GM19328 (cell line): ENCODE measurements at regions not wholly inside any gene's neighbourhood (a gene's known extent, or its start where the extent isn't known, plus 50 kb on each side); places are given as distances from the start of the nearest gene placed in this dataset.

Source experiments
- ATAC-seq: cut with Tn5 transposase; IDR thresholded peaks from one replicate; pipeline ENCODE4 v1.9.1; 2021; ENCODE audit warnings: mild to moderate bottlenecking, moderate library complexity; ENCODE audit not compliant: unreplicated experiment

DNA sequence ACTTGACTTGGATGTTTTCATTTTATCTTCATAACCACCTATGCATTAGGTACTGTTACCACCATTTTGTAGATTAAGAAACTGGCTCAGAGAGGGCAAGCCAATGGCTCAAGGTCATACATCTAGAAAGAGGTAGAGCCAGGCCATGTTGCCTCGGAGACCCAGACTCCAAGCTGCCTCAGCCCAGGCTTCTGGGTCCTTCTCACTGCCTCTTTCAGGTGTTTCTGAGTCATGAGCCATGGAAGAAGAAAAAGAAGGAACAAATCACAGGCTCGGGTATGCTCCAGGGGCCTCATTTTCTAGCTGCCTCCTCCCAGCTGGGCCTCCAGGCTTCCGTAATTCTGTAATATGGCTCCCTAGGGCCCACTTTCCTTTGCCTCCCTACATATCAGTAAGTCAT, 226.5 kb upstream of the TOPAZ1 start:
- ATAC-seq = no peak

DNA sequence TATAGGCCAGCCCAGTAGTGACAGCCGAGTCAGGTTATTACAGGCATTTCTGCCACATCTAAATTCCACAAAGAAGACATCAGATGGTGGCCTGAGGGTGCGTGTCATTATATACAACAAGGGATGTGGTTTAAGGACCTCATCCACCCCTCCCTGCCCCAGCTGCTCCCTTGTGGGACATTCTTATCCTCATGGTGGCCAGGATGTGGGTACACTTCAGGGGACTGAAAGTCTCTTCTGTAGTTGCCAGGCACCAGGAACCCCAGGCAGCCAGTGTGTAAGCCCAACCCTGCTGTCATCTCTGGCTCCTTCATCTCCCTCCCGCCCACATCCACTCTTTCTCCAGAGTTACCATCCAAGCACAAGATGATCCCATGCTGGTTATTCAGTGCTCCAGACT, 224.9 kb upstream of the TOPAZ1 start:
- ATAC-seq = no peak

DNA sequence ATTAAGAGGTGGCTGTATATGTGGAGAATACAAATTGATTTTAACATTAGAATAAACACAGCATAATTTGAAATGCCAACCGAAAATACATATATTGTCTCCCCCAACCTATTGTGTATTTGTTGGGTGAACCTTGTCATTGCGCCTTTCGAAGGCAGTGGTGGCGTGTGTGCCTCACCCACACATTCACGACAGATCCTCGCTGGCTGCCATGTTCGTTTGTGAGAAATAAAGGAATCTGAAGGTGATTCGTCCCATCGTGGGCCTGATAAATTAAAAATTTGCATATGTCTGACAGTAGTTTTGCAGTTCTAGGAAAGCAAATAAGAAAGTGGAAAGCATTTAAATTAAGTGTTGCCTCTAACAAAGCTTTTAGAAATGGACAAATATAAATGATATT, 222.8 kb upstream of the TOPAZ1 start:
- ATAC-seq = no peak

DNA sequence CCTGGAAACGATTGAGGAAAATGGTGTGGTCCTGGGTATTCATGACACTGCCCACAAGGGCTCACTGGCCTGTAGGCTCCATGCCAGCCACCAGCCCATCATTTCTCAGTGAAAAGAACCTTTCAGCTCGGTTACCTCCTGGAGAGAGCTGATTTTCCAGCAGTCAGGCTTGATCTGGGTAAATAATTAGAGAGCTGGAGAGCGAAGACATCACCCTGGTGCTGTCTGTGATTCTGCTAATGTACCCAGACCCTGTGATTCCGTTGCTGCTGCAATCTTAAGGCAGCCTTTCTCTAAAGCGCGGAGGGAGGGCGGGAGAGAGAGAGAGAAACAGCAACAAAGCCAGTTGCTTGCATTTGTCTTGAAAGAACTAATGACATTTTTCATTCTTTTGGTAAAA, 221.9 kb upstream of the TOPAZ1 start:
- no peak for ATAC-seq

DNA sequence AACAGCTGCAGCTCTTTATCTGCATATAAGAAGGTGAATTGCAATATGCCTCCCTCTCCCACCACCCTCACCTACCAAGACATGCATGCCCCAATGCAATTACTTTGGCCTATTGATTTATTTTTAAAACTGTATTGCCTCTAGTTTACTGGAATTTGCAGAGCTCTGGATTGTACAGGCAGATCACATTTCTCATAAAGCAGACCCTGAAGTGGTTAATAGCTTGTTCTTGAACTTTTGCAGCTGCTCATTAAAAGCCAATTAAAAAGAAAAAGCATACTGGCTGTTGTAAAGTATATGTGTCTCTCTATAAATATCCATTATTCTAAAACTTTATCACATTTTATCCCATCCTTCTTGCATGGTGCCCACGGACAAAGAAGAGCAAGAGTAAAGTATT, 221.5 kb upstream of the TOPAZ1 start:
- ATAC-seq = no peak

DNA sequence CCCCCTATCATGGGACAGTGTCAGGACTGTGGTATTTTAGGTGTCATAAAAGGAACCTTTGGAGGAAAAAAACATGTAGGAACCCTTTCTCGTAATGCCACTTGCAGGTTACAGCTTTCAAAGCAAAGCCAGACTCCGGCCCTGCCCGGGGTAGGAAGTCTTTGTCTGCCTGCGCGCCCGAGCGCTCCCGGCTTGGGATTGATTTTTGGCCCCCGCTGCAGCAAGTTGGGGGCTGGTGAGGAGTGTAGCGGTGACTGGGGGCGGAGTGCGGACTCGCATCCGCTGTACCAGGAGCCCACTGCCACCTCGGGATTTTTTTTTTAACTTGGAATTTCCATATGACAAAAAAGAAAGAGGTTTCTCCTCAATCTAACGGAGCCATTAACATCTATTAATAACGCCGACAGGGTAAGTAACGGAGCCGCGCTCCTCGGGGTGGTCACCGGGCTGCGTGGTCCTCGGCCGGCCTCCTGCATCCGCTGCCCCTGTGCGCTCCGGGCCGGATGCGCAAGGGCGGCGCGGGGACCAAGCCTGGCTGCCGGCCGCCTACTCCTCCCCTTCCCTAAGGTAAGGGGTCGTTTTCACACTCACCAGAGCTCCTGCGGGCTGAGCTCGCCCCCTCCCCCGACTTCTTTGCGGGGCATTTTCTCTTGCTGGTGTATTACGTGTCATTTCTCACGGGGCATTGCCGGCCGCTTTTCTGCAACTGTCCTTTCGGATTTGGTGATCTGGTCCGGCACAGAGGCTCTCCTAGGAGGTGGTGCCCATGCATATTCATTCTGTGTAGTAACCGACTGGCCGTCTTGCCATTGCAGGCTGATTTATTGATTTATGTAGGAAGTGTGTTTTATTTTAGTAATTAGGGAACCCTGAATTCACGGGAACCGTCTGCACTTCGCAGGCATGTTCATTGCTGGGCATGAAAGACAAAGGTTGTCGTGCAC, 219.8 kb upstream of the TOPAZ1 start:
- no peak for ATAC-seq

DNA sequence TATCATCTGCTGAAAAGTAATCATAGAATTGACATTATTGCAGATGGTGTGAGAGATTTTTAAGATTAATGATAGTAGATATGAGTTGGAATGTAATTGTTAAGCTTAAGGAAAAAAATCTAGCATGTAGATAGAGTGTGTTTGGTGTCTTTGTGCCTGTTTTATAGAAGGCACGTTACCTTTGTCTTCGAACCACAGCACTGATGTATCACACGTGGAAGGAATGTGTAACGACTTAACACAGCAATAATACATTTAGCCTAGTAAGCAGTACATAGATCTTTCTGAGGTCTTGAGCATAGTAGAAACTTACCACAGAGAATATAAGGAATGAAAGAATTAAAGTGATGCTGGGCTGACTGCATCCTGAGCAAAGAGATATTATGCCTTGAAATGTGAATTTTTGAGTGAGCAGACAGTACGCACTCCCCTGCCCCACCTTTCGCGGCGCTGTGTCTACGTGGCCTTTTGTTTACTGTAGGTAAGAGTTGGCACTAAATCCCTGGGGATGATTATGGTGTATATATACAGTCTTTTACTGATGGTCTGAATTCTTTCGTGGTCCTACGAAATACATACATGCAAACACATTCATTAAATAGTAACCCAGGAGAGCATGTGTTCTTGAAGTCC, 217.6 kb upstream of the TOPAZ1 start:
- no peak for ATAC-seq

DNA sequence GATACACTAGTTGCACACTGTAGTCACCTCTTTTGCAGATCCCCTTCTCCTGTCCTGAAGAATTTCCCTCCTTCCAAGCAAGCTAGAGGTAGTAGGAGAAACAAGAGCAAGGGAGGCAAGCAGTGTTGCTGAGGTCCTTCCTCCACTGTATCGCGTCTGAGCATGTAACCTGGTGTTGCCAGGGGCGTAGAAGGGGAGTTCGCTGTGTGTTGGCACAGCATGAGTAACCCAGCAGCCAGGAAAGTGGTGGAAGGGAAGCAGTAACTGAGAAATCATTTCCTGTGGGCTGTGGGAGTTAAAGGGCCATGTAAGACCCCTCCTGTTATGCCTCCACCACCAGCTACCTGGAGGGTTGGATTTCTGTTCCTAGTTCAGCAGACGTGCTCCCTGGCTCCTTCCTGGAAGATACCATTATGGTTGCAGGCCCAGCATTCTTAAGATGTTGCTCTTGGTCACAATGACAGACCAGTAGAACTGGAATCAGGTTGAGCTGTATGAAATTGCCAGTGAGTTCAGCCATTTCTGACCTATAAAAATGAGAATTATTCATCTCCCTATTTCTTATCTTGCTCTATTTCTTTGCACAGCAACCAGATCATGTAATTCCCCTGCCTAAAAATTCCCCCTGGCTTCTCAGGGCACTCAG, 215.3 kb upstream of the TOPAZ1 start:
- ATAC-seq = no peak

DNA sequence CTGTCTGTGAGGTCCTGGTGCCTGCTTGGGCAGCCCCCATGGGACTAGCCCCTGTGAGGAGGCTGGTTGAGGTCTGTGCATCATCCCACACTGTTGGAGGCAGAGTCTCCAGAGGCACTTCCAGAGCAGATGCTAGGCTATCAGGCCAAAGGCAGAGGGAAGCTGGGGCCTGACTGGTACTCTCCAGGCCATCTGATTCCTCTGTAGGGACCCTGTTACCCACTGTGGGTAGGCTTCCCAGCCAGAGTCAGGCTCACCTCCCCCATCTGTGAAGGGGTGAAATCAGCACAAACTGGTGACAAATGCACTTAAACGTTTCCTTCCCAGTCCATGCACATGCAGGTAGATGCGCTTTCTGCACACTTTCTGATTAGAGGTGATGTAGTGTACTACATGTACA, 212.6 kb upstream of the TOPAZ1 start:
- ATAC-seq = no peak

DNA sequence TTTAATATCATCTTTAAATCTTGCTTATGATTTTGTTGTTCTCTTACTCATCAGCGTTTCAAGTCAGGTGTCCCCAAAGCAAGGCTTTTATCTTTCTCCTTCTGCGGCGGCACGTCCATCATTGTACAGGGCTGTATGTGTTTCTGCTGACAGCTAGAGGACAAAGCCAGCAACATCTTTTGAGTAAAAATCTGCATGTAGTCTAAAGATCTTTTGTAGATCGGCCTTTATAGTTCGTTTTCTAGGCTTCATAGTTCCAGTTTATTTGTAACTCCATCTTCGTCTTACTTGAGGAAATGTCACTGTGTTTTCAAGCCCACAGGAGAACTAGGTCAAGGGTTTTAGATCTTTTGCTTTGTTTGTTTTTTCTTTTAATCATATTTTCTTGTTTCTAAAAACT, 211.4 kb upstream of the TOPAZ1 start:
- ATAC-seq = no peak

DNA sequence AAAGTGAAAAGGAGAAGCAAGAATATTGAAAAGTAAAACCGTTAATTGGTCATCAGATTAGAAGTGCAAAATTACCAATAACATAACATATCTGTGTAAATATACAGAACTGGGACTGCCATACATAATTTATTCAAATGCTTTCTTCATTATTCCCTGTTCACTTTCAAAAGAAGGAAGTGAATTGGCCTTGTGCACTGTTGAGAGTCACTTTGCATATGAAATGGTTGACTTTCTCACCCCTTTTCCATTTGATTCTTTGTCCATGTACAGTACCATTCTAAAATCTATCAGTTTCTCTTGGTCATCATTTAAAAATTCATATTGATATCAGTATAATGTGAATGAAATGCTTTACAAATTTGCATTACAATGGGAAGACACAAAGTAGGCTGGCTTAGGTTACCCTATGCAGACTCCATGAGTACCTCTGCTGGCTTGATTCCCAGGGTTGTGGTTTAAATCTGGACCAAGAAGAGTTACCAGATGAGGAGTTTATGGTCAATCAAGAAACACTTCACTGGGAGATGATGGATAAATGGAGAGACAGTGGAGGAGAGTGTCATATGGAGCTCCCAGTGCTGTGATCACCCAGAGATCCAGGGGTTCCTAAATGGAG, 210.9 kb upstream of the TOPAZ1 start:
- ATAC-seq = no peak

DNA sequence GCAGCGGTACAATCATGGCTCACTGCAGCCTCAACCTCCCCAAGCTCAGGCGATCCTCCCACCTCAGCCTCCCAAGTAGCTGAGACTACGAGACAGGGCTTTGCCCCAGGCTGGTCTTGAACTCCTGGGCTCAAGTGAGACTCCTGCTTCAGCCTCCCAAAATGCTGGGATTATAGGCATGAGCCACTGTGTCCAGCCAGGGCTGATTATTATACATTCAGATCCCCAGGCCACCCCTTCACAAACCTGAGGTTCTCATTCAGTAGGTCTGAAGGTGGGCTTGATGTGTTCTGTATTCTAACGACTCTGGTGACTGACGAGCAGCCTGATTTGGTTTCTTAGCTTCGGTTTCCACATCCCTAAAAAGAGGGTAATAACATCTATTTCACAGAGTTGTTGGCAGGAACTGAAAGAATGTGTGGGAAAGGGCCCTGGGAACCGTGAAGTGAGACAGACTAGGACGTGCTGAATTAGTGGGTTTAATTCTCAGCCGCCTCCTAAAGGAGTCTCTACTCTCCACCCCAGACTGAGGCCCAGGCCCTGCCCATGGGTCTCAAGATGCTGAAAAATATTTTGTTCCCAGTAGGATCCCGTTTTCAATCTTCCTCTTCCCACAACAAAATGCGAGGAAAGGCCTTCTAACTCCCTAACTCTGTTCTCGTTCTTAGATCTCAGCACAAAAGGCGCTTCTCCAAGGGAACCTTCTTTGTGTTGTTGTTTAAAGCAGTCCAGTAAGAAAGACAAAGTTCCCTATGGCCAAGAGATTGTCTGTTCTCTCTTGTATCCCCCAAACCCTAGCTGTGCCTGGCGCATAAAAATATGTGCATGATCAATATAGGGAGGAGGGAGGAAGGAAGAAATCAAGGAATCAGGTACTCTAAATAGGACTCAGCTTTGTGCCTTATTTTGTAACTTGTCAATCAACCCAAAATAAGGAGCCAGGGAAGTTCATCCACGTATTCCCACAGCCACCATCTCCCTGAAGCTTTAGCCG, 210.0 kb upstream of the TOPAZ1 start:
- ATAC-seq = no peak

DNA sequence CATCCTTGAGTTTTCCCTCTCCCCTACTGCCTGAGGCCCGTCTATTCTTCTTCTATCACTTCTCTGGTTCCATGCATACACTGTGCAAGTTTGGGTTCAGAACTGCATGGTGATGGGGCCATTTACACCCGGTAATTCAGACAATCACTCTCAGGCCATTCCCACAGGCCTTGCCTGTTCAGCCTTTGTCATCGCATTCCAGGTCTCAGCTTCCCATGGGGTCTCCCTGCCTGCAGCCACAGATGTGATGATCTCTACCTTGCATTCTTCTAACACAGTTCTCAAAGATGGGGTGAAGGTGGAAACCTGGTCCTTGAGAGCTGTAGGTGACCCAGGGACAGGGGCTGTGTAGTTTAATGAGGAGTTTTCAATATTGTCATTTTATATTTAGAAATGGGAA, 209.2 kb upstream of the TOPAZ1 start:
- ATAC-seq = no peak

DNA sequence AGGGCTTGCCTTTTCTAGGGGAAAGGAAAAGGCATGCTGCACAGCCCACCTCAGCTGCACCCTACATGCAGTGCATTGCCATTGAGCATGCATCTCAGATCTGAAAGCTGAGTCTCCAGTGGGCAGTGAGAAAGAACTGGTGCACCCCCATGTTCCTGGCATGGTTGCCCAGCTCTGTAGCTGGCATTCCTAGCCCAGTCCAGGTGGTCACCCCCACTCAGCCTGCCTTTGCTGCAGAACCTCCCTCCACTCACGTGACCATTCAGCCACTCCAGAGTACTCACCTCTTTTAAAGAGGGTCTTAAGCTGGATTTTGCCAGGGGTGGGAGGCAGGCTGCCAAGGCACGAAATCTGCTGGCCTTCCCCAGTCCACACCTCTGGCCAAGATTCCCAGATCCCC, 208.6 kb upstream of the TOPAZ1 start:
- no peak for ATAC-seq

DNA sequence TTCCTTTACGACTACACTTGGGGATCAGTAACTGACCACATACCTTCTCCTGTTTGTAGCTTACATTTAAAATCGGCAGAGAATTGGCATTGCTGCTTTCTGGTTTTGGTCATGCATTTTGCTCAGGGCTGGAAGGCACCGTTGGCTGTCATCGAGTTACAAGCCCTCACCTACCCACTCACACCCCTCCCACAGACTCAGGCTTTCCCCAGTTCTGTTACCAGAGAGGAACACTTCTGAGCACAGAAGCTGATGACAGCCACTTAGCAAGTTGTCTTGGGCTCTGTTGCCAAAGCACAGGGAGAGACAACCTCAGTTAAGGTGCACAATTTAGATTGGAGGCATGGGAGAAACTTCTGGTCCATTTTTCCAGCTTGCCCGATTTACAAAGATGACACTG, 204.8 kb upstream of the TOPAZ1 start:
- ATAC-seq = no peak

DNA sequence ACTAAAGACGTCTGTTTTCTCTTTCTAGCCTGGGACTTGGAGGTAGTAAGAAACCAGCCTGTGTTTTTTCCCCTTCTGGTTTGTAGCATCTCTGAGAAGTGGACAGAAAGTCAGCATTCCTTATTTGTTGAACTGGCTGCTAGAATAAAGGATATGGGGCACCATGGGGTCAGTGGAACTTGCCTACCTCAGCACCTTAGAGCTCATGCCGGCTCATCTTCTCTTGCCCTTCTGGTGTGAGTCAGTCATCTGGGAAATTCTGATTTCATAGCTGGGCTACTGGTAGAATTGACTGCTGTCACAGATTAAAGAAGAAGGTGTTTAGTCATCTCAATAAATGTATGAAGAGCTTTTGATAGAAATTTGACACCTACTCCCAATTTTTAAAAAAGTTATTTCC, 202.7 kb upstream of the TOPAZ1 start:
- no peak for ATAC-seq

DNA sequence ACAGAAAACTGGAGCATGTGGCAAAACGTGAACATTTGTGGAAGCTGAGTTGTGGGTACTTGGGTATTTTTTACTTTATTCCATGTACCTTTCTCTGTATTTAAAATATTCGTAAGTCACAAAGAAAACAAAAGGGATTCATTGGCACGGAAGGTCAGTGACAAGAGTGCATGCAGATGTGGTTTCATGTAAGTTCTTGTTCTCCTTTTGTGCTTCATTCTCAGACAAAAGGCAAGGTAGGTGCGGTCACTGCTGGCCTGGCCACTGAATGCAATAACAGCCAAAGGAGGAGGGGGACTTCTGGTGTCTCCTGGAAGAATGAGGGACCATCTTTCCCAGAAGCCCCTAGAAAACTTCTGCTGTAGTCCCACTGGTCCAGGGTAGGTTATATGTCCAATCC, 200.0 kb upstream of the TOPAZ1 start:
- ATAC-seq = no peak

DNA sequence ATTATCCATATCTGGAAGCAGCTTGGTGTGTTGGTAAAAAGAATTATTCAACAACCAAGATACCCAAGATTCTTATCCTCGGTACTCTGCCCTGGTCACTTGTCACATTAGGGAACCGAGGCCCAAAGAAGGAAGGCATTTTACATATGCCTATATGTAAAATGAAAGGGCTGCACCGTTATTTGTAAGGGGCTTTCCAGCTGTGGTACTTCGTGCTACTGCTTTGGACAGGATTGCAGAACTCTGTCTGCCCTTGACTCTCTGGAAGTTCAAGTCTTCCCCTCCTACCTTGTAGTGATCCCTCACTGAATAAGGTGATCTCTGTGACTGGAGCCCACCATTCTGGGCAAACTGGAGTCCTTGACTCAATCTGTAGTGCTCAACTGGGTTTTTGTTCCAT, 198.9 kb upstream of the TOPAZ1 start:
- no peak for ATAC-seq

DNA sequence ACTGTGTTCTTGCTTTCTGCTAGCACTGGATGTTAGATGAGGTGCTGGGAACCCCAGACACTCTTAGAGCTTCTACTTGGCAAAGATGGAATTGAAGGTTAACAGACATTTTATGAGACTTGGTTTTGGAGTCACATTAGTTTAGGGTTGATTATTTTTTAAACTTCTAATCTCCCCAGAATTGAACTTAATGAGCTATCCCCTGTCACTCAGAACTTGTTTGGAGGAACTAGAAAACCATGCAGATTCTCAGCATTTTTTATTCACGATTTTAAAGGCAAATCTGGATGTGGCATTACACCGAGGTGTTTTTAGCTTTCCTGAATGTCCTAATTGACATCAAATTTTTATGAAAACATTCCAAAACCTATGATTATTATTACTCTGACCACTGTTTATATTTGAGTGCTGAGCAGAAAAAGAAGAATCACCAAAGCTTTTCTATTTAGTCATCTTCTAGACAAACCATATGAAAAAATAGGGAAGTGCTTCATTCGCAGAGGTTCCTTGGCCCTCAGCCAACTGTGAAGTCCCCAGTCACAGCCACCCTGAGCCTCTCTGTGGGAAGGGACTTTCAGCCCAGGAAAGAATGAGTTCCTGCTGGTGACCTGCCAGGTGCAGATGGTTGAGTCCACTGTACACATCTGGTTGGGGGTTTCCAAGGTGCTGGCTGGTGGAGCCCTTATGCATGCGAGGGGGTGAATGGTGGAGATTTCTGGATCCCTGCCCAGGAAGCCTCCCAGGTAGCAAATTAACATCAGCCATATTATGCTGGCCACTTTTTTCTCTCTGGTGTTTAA, 196.0 kb upstream of the TOPAZ1 start:
- ATAC-seq = peak; percentile 75

DNA sequence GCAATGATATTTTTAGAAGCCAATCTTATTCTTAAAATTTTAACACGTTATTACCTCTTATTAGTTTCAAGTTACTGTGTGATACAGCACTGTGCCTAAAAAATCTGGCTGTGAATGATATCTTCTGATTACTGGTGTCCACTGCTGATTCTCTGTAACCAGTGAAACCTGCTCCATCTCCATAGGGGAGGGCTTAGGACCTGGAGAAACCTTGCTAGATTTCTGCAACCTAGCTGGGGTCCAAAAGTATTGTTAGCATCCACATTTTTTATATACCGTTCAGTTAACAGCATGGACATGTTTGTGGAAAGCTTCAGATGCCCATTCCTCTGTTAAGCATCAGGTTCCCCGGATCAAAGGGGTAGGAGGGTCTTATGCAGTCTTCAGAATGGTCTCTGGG, 193.9 kb upstream of the TOPAZ1 start:
- ATAC-seq = no peak
